ENCODE measurements at regions not wholly inside any gene's neighbourhood (a gene's known extent, or its start where the extent isn't known, plus 50 kb on each side); places are given as distances from the start of the nearest gene placed in this dataset.
"Not testable (repeated sequence)": the region's sequence is repeated elsewhere in the genome, so short reads cannot be mapped to it uniquely, and the experiment has no call there.

DNA sequence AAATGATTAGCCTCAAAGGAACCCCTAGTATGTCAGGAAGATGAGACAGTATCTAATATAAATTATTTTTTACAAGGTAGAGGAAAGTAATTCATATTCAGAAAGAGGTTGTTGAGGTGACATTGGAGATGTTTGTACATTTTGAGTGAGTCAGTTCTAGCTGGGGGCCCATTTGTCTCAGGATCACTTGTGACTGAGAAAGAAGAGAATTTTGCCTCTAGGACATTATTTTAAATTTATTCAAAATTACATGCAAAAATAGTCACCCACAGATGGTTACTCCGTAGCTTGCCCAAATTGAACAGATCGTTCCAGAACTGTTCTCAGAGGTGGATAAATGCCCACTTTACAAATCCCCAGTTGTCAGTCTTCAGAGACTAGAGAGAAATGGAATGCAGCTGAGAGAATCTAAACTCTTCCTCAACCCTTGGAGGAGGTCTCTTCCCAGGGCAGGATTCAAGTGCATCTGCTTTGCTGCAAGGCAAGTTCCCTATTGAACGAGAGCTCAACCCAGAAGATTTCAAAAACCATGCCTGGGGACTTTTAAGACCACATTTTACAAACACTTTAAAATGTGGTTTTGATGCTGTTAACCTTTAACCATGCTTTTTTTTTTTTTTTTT is 987.8 kb upstream of the ADAMTS5 start:
- Histone ChIP-seq H3K27ac (ENCODE audit: low read depth in 1 of 3, low read length in 2 of 3) (no peak overlapping the region), H3K36me3 (ENCODE audit: control insufficient read depth in 3 of 3, insufficient read depth in 2 of 3, low read depth in 1 of 3, low read length in 3 of 3) (no peaks in the 10 kb centered on the region), H3K27me3 (ENCODE audit: control insufficient read depth in 3 of 3, insufficient read depth in 3 of 3, low read length in 3 of 3) (no peaks in the 10 kb centered on the region), H3K9me3 (ENCODE audit: control insufficient read depth in 2 of 2, insufficient read depth in 1 of 2, low read depth in 1 of 2, low read length in 1 of 2) (no peaks in the 10 kb centered on the region), H3K4me1 (ENCODE audit: control insufficient read depth in 3 of 3, insufficient read depth in 2 of 3, low read depth in 1 of 3, low read length in 2 of 3) (no peaks in the 10 kb centered on the region), H3K4me3 (ENCODE audit: low read depth in 1 of 3, low read length in 3 of 3) (no peak overlapping the region)
- no peak for FAIRE-seq
- peak in 1 of 2 donors; percentile 5 for DNase-seq
- WGBS, 3 donors = 61 to 81% (median 73%) methylated on average over 3 of the region's 3 CpGs

DNA sequence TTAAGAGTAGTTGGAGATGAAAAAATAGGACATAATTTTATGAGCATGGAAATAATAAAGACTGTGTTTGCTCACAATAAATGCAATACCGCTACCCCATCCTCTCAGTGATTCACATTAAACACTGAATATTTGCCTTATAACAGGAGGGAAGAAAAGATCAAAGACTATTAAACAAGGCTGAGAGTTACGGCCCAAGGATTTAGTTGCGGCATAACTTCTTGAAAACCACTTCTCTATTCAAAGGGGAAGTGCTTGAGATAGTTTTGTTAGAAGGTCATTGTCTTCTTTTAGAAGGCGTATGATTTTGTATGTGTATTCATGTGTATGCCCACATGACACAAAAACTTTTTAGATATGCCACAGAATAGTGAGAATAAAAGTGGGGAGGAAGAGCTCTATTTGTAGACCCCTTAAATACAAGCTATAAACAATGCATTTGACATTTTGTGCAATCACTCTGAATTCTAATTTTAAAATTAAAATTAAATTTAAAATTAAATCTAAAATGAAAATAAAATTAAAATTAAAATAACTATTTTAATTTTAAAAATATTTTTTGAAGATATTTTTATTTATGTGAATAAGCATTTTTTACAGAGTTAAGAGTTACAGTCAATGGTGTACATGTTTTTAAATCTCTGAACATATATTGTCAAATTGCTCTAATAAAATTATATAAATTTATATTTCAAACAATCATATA is 986.6 kb upstream of the ADAMTS5 start:
- Histone ChIP-seq H3K9me3 (ENCODE audit: control insufficient read depth in 2 of 2, insufficient read depth in 1 of 2, low read depth in 1 of 2, low read length in 1 of 2) (peaks cover 0 to 6% of the 10 kb centered on the region in 2 donors), H3K27ac (ENCODE audit: low read depth in 1 of 3, low read length in 2 of 3) (no peak overlapping the region), H3K4me3 (ENCODE audit: low read depth in 1 of 3, low read length in 3 of 3) (no peak overlapping the region), H3K27me3 (ENCODE audit: control insufficient read depth in 3 of 3, insufficient read depth in 3 of 3, low read length in 3 of 3) (no peaks in the 10 kb centered on the region), H3K36me3 (ENCODE audit: control insufficient read depth in 3 of 3, insufficient read depth in 2 of 3, low read depth in 1 of 3, low read length in 3 of 3) (no peaks in the 10 kb centered on the region), H3K4me1 (ENCODE audit: control insufficient read depth in 3 of 3, insufficient read depth in 2 of 3, low read depth in 1 of 3, low read length in 2 of 3) (no peaks in the 10 kb centered on the region)
- DNase-seq (no peak), FAIRE-seq (peak; percentile 36)
- 65 to 78% (median 68%) methylated on average over 4 of the region's 4 CpGs for WGBS, 3 donors

DNA sequence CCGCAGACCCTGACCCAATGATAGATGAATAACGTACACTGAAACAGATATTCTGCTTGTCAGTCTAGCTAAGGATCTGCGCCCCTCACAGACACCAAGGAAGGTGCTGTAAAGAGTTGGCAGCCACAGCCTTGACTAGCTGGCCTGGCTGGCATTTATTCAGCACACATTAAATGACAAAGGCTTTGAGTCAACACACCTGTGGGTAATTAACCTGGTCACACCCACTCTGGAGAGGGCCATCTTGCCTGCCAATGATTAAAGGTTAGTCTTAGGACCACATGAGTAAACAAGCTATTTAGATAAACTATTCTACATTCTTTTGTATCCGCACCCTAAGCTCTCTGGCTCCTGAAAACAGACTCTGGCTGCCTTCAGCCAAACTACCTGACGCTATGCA is 982.2 kb upstream of the ADAMTS5 start:
- WGBS, 3 donors = 50 to 77% (median 69%) methylated on average over 5 of the region's 5 CpGs
- H3K4me3 ChIP-seq (ENCODE audit: low read depth in 1 of 3, low read length in 3 of 3); H3K4me1 ChIP-seq (ENCODE audit: control insufficient read depth in 3 of 3, insufficient read depth in 2 of 3, low read depth in 1 of 3, low read length in 2 of 3); H3K9me3 ChIP-seq (ENCODE audit: control insufficient read depth in 2 of 2, insufficient read depth in 1 of 2, low read depth in 1 of 2, low read length in 1 of 2); H3K27ac ChIP-seq (ENCODE audit: low read depth in 1 of 3, low read length in 2 of 3); H3K27me3 ChIP-seq (ENCODE audit: control insufficient read depth in 3 of 3, insufficient read depth in 3 of 3, low read length in 3 of 3); H3K36me3 ChIP-seq (ENCODE audit: control insufficient read depth in 3 of 3, insufficient read depth in 2 of 3, low read depth in 1 of 3, low read length in 3 of 3); FAIRE-seq: not testable (repeated sequence)
- DNase-seq = peak in 1 of 2 donors; percentile 4

DNA sequence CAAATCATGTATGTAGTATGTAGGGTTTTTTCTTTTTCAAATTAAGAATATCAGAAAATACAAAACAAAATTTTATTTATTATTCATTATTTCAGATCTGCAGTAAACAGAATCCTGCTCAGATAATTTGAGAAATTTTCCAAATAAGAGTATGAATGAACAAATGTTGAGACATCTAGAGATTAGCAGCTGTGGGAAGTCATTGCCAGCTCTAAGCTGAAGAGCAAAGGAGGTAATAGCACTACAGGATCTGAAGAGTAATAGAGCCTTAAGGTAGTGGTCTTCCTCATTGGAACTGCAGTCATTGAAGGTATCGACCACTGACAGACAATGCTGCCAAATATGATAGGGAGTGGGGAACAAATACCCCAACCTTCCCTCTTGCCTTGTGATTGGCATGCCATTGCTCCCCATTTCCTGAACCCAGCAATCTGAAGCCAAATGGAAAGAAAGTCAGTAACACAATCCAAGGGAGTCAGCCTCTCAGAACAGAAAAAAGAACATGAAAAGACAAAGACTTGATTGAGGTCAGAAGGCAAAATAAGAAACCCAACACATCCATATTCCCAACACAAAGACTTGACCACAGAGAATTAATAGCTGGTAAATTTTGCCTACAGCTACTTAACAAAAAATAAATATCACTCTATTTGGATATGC is 963.4 kb upstream of the ADAMTS5 start:
- H3K4me1 ChIP-seq (ENCODE audit: control insufficient read depth in 3 of 3, insufficient read depth in 2 of 3, low read depth in 1 of 3, low read length in 2 of 3); H3K27me3 ChIP-seq (ENCODE audit: control insufficient read depth in 3 of 3, insufficient read depth in 3 of 3, low read length in 3 of 3); DNase-seq; H3K36me3 ChIP-seq (ENCODE audit: control insufficient read depth in 3 of 3, insufficient read depth in 2 of 3, low read depth in 1 of 3, low read length in 3 of 3); H3K9me3 ChIP-seq (ENCODE audit: control insufficient read depth in 2 of 2, insufficient read depth in 1 of 2, low read depth in 1 of 2, low read length in 1 of 2); FAIRE-seq; H3K4me3 ChIP-seq (ENCODE audit: low read depth in 1 of 3, low read length in 3 of 3); H3K27ac ChIP-seq (ENCODE audit: low read depth in 1 of 3, low read length in 2 of 3): not testable (repeated sequence)
- 60 to 100% (median 100%) methylated on average over 1 of the region's 1 CpG for WGBS, 3 donors

DNA sequence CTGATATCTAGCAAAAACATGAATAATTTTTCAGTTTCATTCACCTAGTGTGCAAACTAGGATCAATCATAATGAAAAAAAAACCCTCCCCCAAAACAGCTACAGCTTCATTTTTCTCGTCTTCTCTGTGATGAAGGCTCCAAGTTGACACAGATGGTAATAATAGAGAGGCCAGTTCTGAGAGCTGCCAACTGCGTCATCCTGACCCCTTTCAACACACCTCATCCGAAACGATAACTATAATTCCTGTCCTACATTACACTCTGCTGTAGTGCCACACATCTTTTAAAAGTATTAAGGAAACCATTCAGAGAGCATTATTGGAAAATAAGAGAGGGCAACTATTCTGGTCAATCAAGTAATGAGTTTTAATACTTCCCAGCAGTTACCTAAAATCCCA is 962.3 kb upstream of the ADAMTS5 start:
- not testable (repeated sequence) for H3K4me1 ChIP-seq (ENCODE audit: control insufficient read depth in 3 of 3, insufficient read depth in 2 of 3, low read depth in 1 of 3, low read length in 2 of 3); H3K36me3 ChIP-seq (ENCODE audit: control insufficient read depth in 3 of 3, insufficient read depth in 2 of 3, low read depth in 1 of 3, low read length in 3 of 3); FAIRE-seq; DNase-seq; H3K27me3 ChIP-seq (ENCODE audit: control insufficient read depth in 3 of 3, insufficient read depth in 3 of 3, low read length in 3 of 3); H3K9me3 ChIP-seq (ENCODE audit: control insufficient read depth in 2 of 2, insufficient read depth in 1 of 2, low read depth in 1 of 2, low read length in 1 of 2); H3K27ac ChIP-seq (ENCODE audit: low read depth in 1 of 3, low read length in 2 of 3); H3K4me3 ChIP-seq (ENCODE audit: low read depth in 1 of 3, low read length in 3 of 3)
- WGBS, 3 donors = 79 to 94% (median 83%) methylated on average over 4 of the region's 4 CpGs

DNA sequence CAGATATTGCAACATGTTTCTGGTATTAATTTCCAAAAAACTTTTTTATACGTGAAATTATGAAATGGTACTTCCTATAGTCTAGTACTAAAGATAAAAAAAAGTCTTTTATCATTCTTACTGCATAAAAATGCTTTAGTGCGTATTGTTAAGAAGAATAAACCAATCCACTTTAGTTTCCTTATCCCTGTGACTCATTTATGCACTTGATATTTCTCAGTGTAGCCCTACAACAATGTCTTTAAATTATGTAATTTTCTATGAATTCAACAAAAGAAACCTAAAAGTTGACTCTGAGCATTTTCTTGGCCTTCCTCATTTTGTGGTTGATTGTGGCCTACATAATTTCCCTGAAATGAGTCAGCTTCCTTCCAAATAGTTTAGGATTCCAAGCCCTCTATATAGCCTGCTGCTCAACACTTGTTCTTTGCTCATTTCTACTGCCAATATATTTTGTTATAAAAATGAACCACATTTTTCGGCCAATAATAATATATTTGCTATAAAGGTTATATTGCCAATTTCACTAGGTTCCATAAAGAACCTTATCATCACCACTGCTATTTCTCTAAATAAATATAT is 961.7 kb upstream of the ADAMTS5 start:
- FAIRE-seq = peak; percentile 19
- DNase-seq; H3K9me3 ChIP-seq (ENCODE audit: control insufficient read depth in 2 of 2, insufficient read depth in 1 of 2, low read depth in 1 of 2, low read length in 1 of 2); H3K27ac ChIP-seq (ENCODE audit: low read depth in 1 of 3, low read length in 2 of 3); H3K4me3 ChIP-seq (ENCODE audit: low read depth in 1 of 3, low read length in 3 of 3); H3K4me1 ChIP-seq (ENCODE audit: control insufficient read depth in 3 of 3, insufficient read depth in 2 of 3, low read depth in 1 of 3, low read length in 2 of 3); H3K36me3 ChIP-seq (ENCODE audit: control insufficient read depth in 3 of 3, insufficient read depth in 2 of 3, low read depth in 1 of 3, low read length in 3 of 3); H3K27me3 ChIP-seq (ENCODE audit: control insufficient read depth in 3 of 3, insufficient read depth in 3 of 3, low read length in 3 of 3): not testable (repeated sequence)
- 66 to 79% (median 72%) methylated on average over 3 of the region's 3 CpGs for WGBS, 3 donors

DNA sequence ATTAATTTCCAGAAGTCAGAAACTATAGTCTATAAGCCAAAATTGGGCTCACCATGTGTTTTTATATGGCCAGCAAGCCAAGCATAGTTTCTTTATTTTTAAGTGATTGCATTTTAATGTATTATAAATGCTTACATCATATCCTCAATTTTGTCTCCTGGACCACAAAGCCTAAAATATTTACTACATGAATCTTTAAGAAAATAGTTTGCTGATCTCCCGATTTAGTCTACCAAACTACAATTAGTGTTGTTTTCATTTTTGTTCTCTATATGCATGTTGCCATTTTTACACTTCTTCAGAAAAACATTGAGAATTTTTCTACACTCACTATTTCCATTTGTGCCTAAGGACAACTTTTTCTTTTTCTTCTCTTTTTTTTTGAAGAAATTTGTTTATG is 954.5 kb upstream of the ADAMTS5 start:
- not testable (repeated sequence) for DNase-seq; H3K9me3 ChIP-seq (ENCODE audit: control insufficient read depth in 2 of 2, insufficient read depth in 1 of 2, low read depth in 1 of 2, low read length in 1 of 2); H3K27ac ChIP-seq (ENCODE audit: low read depth in 1 of 3, low read length in 2 of 3); FAIRE-seq; H3K4me1 ChIP-seq (ENCODE audit: control insufficient read depth in 3 of 3, insufficient read depth in 2 of 3, low read depth in 1 of 3, low read length in 2 of 3); H3K27me3 ChIP-seq (ENCODE audit: control insufficient read depth in 3 of 3, insufficient read depth in 3 of 3, low read length in 3 of 3); H3K4me3 ChIP-seq (ENCODE audit: low read depth in 1 of 3, low read length in 3 of 3); H3K36me3 ChIP-seq (ENCODE audit: control insufficient read depth in 3 of 3, insufficient read depth in 2 of 3, low read depth in 1 of 3, low read length in 3 of 3)
- 0 to 88% (median 53%) methylated on average over 1 of the region's 1 CpG for WGBS, 3 donors

DNA sequence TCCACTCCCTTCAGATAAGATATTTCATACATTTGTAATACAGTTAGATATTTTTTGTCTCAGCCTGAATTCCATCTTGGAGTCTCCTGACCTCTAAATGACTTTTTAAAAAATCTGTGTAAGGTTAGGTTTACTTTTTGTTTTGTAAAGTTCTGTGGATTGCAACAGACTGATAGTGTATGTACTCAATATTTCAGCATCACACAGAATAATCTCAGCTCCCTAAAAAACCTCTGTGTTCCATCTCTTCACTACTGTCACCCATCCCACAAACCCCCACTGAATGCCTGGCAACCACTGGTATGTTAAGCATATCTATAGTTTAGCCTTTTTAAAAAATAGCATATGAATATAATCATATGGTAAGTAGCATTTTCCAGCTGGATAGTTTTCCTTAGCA is 951.1 kb upstream of the ADAMTS5 start:
- DNase-seq; H3K4me3 ChIP-seq (ENCODE audit: low read depth in 1 of 3, low read length in 3 of 3); H3K27me3 ChIP-seq (ENCODE audit: control insufficient read depth in 3 of 3, insufficient read depth in 3 of 3, low read length in 3 of 3); H3K4me1 ChIP-seq (ENCODE audit: control insufficient read depth in 3 of 3, insufficient read depth in 2 of 3, low read depth in 1 of 3, low read length in 2 of 3); FAIRE-seq; H3K27ac ChIP-seq (ENCODE audit: low read depth in 1 of 3, low read length in 2 of 3); H3K9me3 ChIP-seq (ENCODE audit: control insufficient read depth in 2 of 2, insufficient read depth in 1 of 2, low read depth in 1 of 2, low read length in 1 of 2); H3K36me3 ChIP-seq (ENCODE audit: control insufficient read depth in 3 of 3, insufficient read depth in 2 of 3, low read depth in 1 of 3, low read length in 3 of 3): not testable (repeated sequence)
